Tibial nerve (tissue), 4 donors: ENCODE measurements at regions not wholly inside any gene's neighbourhood (a gene's known extent, or its start where the extent isn't known, plus 50 kb on each side); places are given as distances from the start of the nearest gene placed in this dataset.

Source experiments
- DNase-seq, 2 donors: peaks; one replicate each; pipeline ENCODE4 v3.0.0-alpha.2; 2019; ENCODE audit warnings: low spot score in 2 of 2
- H3K27ac ChIP-seq, 4 donors: fragments of 200-600 bp; sonication (generic) in 3 of 4; one replicate each; pipeline ENCODE4 v1.5.1; 2017 to 2019; ENCODE audit warnings: mild to moderate bottlenecking in 1 of 4
- H3K27me3 ChIP-seq, 2 donors: fragments of 200-600 bp; sonication (generic) in 1 of 2; one replicate each; pipeline versions ENCODE4 v1.5.1 to v1.6.0; 2017 to 2019
- H3K36me3 ChIP-seq, 3 donors: fragments of 200-600 bp; sonication (generic); one replicate each; pipeline ENCODE4 v1.5.1; 2018 to 2019
- H3K4me1 ChIP-seq, 4 donors: fragments of 200-600 bp; sonication (generic) in 3 of 4; one replicate each; pipeline ENCODE4 v1.5.1; 2017 to 2019
- H3K4me3 ChIP-seq, 4 donors: fragments of 200-600 bp; sonication (generic) in 3 of 4; one replicate each; pipeline ENCODE4 v1.5.1; 2017 to 2019; ENCODE audit warnings: mild to moderate bottlenecking in 1 of 4, moderate library complexity in 1 of 4
- H3K9me3 ChIP-seq, 4 donors: fragments of 200-600 bp; sonication (generic) in 3 of 4; one replicate each; pipeline ENCODE4 v1.5.1; 2017 to 2019
- EP300 ChIP-seq, 2 donors: sonication (generic); formaldehyde crosslinking; IDR thresholded peaks; one replicate each; pipeline ENCODE4 v1.6.1; 2017; ENCODE audit warnings: antibody characterized with exemption in 2 of 2, mild to moderate bottlenecking in 1 of 2
- POLR2A ChIP-seq, 2 donors: fragments of 450-650 bp; IDR thresholded peaks; one replicate each; pipeline ENCODE4 v1.6.1; 2017; ENCODE audit warnings: antibody characterized with exemption in 2 of 2, mild to moderate bottlenecking in 2 of 2, moderate library complexity in 2 of 2
- WGBS, 2 donors: methylation state at CpG; one replicate each; pipeline ENCODE4 v1.1.5; 2018; 5-methylcytosine and 5-hydroxymethylcytosine counted together
- TF ChIP-seq, protein P1 (sequence below), 5 experiments: fragments of 200-600 bp in 3 of 5; fragments of 450-650 bp in 2 of 5; sonication (generic) in 3 of 5; IDR thresholded peaks; one replicate each; pipeline ENCODE4 v1.5.1; 2016 to 2019; ENCODE audit warnings: antibody characterized with exemption in 5 of 5, mild to moderate bottlenecking in 3 of 5, moderate library complexity in 2 of 5

DNA sequence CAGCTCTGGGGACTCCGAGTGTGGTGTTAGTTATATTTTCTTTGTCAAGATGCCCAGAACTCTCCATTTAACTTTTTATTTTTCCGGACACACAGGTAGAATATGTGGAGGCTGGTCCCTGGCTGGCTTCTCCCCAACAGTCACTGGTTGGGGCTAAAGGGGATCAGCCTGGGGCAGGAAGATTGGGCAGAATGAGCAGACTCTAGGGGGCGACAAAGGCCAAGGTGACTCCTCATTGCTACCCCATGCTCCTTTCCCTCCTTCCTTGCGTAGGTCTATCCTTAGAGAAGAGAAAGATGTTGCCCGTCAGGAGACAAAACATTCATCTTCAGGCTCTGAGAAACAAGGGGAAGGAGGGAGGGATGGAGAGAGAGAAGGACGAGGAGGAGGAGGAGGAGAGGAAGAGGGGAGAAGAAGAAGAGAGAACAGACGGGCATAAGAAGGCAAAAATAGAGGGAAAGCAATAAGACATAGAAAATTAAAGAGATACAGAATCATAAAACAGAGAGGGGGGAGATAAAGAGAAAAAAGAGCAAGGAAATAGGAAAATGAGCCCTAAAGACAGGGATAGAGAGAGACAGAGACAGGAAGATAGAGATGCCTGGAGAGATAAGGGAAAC lies 89.9 kb downstream of the FOXD2 start:
- Histone ChIP-seq H3K27me3 (no peaks in the 10 kb centered on the region), H3K36me3 (no peaks in the 10 kb centered on the region), H3K9me3 (peaks cover 0 to 31% (median 6%) of the 10 kb centered on the region in 4 donors), H3K4me3 (no peak overlapping the region), H3K27ac (no peak overlapping the region), H3K4me1 (peaks cover 0 to 4% (median 0%) of the 10 kb centered on the region in 4 donors)
- WGBS, 2 donors = 49 to 59% methylated on average over 7 of the region's 7 CpGs
- no peak for DNase-seq
- TF ChIP-seq POLR2A (IDR thresholded peaks at IDR 0.05) (no peak), EP300 (IDR thresholded peaks at IDR 0.05) (no peak)
- TF ChIP-seq, protein P1, sequence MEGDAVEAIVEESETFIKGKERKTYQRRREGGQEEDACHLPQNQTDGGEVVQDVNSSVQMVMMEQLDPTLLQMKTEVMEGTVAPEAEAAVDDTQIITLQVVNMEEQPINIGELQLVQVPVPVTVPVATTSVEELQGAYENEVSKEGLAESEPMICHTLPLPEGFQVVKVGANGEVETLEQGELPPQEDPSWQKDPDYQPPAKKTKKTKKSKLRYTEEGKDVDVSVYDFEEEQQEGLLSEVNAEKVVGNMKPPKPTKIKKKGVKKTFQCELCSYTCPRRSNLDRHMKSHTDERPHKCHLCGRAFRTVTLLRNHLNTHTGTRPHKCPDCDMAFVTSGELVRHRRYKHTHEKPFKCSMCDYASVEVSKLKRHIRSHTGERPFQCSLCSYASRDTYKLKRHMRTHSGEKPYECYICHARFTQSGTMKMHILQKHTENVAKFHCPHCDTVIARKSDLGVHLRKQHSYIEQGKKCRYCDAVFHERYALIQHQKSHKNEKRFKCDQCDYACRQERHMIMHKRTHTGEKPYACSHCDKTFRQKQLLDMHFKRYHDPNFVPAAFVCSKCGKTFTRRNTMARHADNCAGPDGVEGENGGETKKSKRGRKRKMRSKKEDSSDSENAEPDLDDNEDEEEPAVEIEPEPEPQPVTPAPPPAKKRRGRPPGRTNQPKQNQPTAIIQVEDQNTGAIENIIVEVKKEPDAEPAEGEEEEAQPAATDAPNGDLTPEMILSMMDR (IDR thresholded peaks at IDR 0.05) = no peak

DNA sequence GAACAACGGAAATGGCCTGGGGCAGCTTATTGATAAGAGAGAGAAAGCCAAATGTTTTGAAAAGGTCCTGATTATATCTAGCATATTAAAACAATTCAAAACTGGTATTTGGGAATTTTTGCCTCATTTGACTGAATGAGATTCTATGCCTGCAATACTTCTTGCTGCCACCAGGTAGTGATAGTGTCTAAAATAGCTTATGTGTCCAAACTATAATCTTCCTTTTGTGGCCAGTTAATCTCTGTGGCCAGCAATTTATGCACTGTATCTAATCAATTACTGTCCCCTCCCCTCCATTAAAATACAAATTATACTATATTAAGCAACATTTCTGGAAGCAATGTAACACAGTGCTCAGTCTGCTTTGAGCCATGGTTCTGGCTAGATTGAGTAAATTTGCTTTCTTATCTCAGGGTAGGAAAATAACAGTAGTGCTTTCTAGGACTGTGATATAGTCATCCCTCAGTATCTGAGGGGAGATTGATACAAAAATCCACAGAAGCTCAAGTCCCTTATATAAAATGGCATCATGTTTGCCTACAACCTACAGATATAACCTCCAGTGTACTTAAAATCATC lies 91.8 kb downstream of the FOXD2 start:
- H3K36me3 ChIP-seq = no peaks in the 10 kb centered on the region
- no peak for DNase-seq
- peaks cover 0 to 5% of the 10 kb centered on the region in 2 donors for H3K27me3 ChIP-seq
- no peak overlapping the region for H3K4me3 ChIP-seq
- no peak overlapping the region for H3K27ac ChIP-seq
- H3K4me1 ChIP-seq = peaks cover 0 to 22% (median 10%) of the 10 kb centered on the region in 4 donors
- TF ChIP-seq, protein P1 (IDR thresholded peaks at IDR 0.05) = peak in 4 of 5 experiments; percentile 7 to 27 (median 20)
- TF ChIP-seq POLR2A (IDR thresholded peaks at IDR 0.05) = no peak
- peaks cover 0 to 31% (median 6%) of the 10 kb centered on the region in 4 donors for H3K9me3 ChIP-seq
- WGBS, 2 donors = 87 to 92% methylated on average over 1 of the region's 1 CpG

DNA sequence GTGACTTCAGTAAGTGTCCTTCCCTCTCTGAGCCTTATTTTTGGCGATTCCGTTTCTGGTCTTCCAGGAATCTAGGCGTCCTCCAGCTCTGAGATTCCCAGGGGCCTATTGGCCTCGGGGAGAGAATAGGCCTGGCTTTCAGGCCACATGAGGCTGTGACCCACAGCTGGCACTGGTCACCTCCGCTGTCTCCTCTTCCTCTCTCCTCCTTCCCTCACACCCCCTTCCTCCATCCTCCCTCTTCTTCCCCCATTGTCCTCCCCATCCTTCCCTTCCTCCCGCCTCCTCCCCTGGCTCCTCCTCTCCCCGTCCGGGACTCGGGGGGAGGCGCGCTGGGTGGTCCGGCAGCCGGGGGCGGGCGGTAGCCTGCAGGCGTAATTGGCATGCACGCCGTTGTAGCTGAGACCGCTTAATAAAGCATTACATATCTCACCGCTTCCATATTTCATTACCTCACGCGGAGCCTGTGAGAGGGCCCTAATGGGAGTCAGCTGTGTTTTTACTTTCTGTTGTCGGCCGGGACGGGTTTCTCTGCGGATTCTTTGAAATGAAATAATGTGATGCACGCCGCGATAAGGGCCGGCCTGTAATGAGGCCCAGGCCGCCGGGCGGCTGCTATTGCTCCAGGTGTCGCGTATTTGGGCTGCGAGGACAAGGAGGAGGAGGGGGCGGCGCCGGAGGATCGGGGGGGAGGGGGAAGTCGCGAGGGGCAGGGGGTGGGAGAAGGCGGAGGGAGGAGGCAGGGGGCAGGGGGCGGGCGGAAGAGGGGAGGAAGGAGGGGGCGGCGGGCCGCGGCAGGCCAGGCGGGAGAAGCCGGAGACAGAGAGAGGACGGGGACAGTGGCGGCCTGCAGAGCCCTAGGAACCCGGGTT lies 95.3 kb downstream of the FOXD2 start:
- peaks cover 0 to 20% (median 6%) of the 10 kb centered on the region in 4 donors for H3K9me3 ChIP-seq
- peak; percentile 67 to 70 for DNase-seq
- H3K27ac ChIP-seq = peak overlapping the region; percentile 40 to 79 (median 68)
- peaks cover 0 to 5% of the 10 kb centered on the region in 2 donors for H3K27me3 ChIP-seq
- H3K4me1 ChIP-seq = peaks cover 0 to 45% (median 20%) of the 10 kb centered on the region in 4 donors
- no peaks in the 10 kb centered on the region for H3K36me3 ChIP-seq
- 5% methylated on average over 45 of the region's 54 CpGs for whole genome bisulfite sequencing, 2 donors
- H3K4me3 ChIP-seq = peak overlapping the region; percentile 19 to 52 (median 40)
- TF ChIP-seq, protein P1 (IDR thresholded peaks at IDR 0.05) = peak in 1 of 5 experiments; percentile 18
- TF ChIP-seq EP300 (IDR thresholded peaks at IDR 0.05) = peak in 1 of 2 donors; percentile 75
- TF ChIP-seq POLR2A (IDR thresholded peaks at IDR 0.05) = no peak

DNA sequence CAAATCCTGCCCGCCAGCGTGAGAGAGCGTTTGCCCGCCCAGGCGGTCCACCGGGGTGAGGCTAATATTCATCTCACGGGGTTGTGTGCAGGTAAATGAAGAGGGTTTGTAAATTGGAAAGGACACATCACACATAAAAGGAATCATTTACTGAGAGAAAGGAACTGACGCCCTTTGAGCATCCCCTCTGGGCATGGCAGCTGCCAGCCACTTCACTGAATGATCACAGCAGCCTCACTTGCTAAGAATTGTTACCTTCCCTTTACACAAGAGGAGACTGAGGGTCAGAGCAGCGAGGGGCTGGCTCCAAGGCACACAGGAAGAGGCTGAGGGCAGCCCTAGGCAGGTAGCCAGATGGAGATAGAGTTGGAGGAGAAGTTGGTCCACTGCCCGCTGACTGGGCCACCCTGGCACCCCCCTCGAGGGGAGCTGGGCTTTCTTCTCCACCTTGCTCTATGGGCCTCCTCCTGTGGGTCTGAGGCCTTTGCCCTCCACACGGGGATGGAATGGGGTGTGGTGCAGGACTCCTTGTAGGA lies 96.0 kb downstream of the FOXD2 start:
- peaks cover 0 to 5% of the 10 kb centered on the region in 2 donors for H3K27me3 ChIP-seq
- H3K36me3 ChIP-seq = no peaks in the 10 kb centered on the region
- no peak for DNase-seq
- peaks cover 0 to 13% (median 5%) of the 10 kb centered on the region in 4 donors for H3K9me3 ChIP-seq
- peak overlapping the region; percentile 40 to 79 (median 68) for H3K27ac ChIP-seq
- TF ChIP-seq EP300 (IDR thresholded peaks at IDR 0.05) (no peak), POLR2A (IDR thresholded peaks at IDR 0.05) (no peak)
- TF ChIP-seq, protein P1 (IDR thresholded peaks at IDR 0.05) = no peak
- peak overlapping the region; percentile 19 to 52 (median 40) for H3K4me3 ChIP-seq
- peaks cover 0 to 45% (median 20%) of the 10 kb centered on the region in 4 donors for H3K4me1 ChIP-seq
- 32 to 50% methylated on average over 12 of the region's 12 CpGs for WGBS, 2 donors
